ENCODE measurements at regions not wholly inside any gene's neighbourhood (a gene's known extent, or its start where the extent isn't known, plus 50 kb on each side); places are given as distances from the start of the nearest gene placed in this dataset.

GRCh38 chr9:13426606-13427005 lies 147.1 kb upstream of the MPDZ start:
- no peak for TF ChIP-seq CTCF (IDR thresholded peaks at IDR 0.05; ENCODE audit: low read depth, low read length, missing input control)
- TF ChIP-seq YY1 (IDR thresholded peaks at IDR 0.05): no peak
- no peak for TF ChIP-seq REST (IDR thresholded peaks at IDR 0.05)
- no peak for TF ChIP-seq TAF1 (conservative IDR thresholded peaks at IDR 0.05)
- no peak for TF ChIP-seq JUND (IDR thresholded peaks at IDR 0.05)
- TF ChIP-seq RXRA (IDR thresholded peaks at IDR 0.05): no peak
- no peak for TF ChIP-seq SP1 (IDR thresholded peaks at IDR 0.05)
- TF ChIP-seq MAX (IDR thresholded peaks at IDR 0.05): no peak
- TF ChIP-seq ZBTB33 (IDR thresholded peaks at IDR 0.05): no peak
- TF ChIP-seq, protein P1, sequence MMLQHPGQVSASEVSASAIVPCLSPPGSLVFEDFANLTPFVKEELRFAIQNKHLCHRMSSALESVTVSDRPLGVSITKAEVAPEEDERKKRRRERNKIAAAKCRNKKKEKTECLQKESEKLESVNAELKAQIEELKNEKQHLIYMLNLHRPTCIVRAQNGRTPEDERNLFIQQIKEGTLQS (IDR thresholded peaks at IDR 0.05): no peak
- TF ChIP-seq RAD21 (IDR thresholded peaks at IDR 0.05): no peak
- TF ChIP-seq HNF4G (IDR thresholded peaks at IDR 0.05): no peak
- TF ChIP-seq GABPA (IDR thresholded peaks at IDR 0.05 in 1 of 2, conservative IDR thresholded peaks at IDR 0.05 in 1 of 2): no peak
